ENCODE measurements at regions not wholly inside any gene's neighbourhood (a gene's known extent, or its start where the extent isn't known, plus 50 kb on each side); places are given as distances from the start of the nearest gene placed in this dataset.

- TF ChIP-seq, protein P1, sequence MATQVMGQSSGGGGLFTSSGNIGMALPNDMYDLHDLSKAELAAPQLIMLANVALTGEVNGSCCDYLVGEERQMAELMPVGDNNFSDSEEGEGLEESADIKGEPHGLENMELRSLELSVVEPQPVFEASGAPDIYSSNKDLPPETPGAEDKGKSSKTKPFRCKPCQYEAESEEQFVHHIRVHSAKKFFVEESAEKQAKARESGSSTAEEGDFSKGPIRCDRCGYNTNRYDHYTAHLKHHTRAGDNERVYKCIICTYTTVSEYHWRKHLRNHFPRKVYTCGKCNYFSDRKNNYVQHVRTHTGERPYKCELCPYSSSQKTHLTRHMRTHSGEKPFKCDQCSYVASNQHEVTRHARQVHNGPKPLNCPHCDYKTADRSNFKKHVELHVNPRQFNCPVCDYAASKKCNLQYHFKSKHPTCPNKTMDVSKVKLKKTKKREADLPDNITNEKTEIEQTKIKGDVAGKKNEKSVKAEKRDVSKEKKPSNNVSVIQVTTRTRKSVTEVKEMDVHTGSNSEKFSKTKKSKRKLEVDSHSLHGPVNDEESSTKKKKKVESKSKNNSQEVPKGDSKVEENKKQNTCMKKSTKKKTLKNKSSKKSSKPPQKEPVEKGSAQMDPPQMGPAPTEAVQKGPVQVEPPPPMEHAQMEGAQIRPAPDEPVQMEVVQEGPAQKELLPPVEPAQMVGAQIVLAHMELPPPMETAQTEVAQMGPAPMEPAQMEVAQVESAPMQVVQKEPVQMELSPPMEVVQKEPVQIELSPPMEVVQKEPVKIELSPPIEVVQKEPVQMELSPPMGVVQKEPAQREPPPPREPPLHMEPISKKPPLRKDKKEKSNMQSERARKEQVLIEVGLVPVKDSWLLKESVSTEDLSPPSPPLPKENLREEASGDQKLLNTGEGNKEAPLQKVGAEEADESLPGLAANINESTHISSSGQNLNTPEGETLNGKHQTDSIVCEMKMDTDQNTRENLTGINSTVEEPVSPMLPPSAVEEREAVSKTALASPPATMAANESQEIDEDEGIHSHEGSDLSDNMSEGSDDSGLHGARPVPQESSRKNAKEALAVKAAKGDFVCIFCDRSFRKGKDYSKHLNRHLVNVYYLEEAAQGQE (IDR thresholded peaks at IDR 0.05) = no peak
- no peak for TF ChIP-seq TP53 (CRISPR knock-in tag; IDR thresholded peaks at IDR 0.05)
These were observed 535.0 kb downstream of the FOXG1 start (continued) for GRCh38 chr14:29301571-29301970.

DNA sequence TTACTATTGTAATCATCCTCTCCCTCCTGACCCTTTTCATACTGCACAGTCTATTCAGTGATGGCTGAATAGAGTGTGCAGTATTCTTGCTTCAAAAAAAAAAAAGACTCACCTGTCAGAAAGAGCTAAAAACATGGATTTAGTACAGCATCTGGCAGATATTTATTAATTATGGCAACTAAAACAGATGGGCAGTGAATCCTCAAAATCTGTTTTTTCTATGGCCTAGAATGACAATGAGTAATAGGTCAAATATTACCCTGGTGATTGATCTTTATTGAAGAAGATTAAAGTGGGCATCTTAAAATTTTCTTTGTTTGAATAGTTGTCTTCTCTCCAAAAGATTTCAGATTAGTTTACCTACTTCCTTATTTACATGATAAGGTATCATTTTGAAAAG, 543.6 kb downstream of the FOXG1 start:
- H3K4me3 ChIP-seq = no peak overlapping the region
- H3K9me3 ChIP-seq = no peaks in the 10 kb centered on the region
- ATAC-seq (no peak), DNase-seq (ENCODE audit: low read depth in 1 of 2, low spot score in 1 of 2) (no peak), FAIRE-seq (no peak)
- no peak overlapping the region for H3K27ac ChIP-seq
- no peak overlapping the region for H3K4me2 ChIP-seq
- ChIA-PET CTCF (no interaction called here), POLR2A (no interaction called here)
- no peak for TF ChIP-seq ELK1 (IDR thresholded peaks at IDR 0.05; ENCODE audit: low read depth, low read length)
- no peak for TF ChIP-seq BHLHE40 (IDR thresholded peaks at IDR 0.05; ENCODE audit: low read depth, low read length)
- TF ChIP-seq HOXB5 (CRISPR knock-in tag; IDR thresholded peaks at IDR 0.05) = no peak
- TF ChIP-seq NFE2L2 (conservative IDR thresholded peaks at IDR 0.05; ENCODE audit: low read length) = no peak
- no peak for TF ChIP-seq SMC3 (IDR thresholded peaks at IDR 0.05)
- TF ChIP-seq, protein P2, sequence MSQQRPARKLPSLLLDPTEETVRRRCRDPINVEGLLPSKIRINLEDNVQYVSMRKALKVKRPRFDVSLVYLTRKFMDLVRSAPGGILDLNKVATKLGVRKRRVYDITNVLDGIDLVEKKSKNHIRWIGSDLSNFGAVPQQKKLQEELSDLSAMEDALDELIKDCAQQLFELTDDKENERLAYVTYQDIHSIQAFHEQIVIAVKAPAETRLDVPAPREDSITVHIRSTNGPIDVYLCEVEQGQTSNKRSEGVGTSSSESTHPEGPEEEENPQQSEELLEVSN (IDR thresholded peaks at IDR 0.05; ENCODE audit: borderline replicate concordance, low read depth) = no peak
- no peak for TF ChIP-seq HOXA7 (CRISPR knock-in tag; IDR thresholded peaks at IDR 0.05)
- no peak for TF ChIP-seq TFCP2L1 (CRISPR knock-in tag; IDR thresholded peaks at IDR 0.05)
- TF ChIP-seq CBX2 (IDR thresholded peaks at IDR 0.05; ENCODE audit: borderline replicate concordance, low read depth) = no peak
- no peak for TF ChIP-seq NPAS2 (CRISPR knock-in tag; IDR thresholded peaks at IDR 0.05; ENCODE audit: borderline replicate concordance)
- no peak for TF ChIP-seq KDM5A (IDR thresholded peaks at IDR 0.05)
- no peak for TF ChIP-seq RAD21 (conservative IDR thresholded peaks at IDR 0.05 in 1 of 2, IDR thresholded peaks at IDR 0.05 in 1 of 2)
- TF ChIP-seq BCL3 (IDR thresholded peaks at IDR 0.05) = no peak
- TF ChIP-seq HMGXB4 (CRISPR knock-in tag; IDR thresholded peaks at IDR 0.05; ENCODE audit: borderline replicate concordance) = no peak
- no peak for TF ChIP-seq NR3C1 (IDR thresholded peaks at IDR 0.05)
- TF ChIP-seq HDAC2 (IDR thresholded peaks at IDR 0.05) = no peak
- no peak for TF ChIP-seq EP300 (IDR thresholded peaks at IDR 0.05)
- TF ChIP-seq, protein P3, sequence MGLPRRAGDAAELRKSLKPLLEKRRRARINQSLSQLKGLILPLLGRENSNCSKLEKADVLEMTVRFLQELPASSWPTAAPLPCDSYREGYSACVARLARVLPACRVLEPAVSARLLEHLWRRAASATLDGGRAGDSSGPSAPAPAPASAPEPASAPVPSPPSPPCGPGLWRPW (IDR thresholded peaks at IDR 0.05) = no peak
- no peaks in the 10 kb centered on the region for H3K4me1 ChIP-seq

Data from A549 (cell line).